ENCODE measurements at regions not wholly inside any gene's neighbourhood (a gene's known extent, or its start where the extent isn't known, plus 50 kb on each side); places are given as distances from the start of the nearest gene placed in this dataset.

- TF ChIP-seq JUN (IDR thresholded peaks at IDR 0.05; ENCODE audit: borderline replicate concordance, insufficient read depth, insufficient read length, low read depth) (no peak), CTCF (IDR thresholded peaks at IDR 0.05; ENCODE audit: extremely low read depth in 1 of 2, insufficient read depth in 1 of 2, low read depth in 1 of 2, low read length in 2 of 2) (no peak), POLR2AphosphoS5 (IDR thresholded peaks at IDR 0.05; ENCODE audit: insufficient read depth, low read depth, low read length) (no peak), EZH2 (IDR thresholded peaks at IDR 0.05; ENCODE audit: borderline replicate concordance, low read depth, low read length, severe bottlenecking) (no peak)
These were observed 348.2 kb downstream of the IRX2 start for GRCh38 chr5:2403296-2403695.

Data from endothelial cell of umbilical vein (primary cell).